Skin of body (tissue), 1 donor: ENCODE measurements at regions not wholly inside any gene's neighbourhood (a gene's known extent, or its start where the extent isn't known, plus 50 kb on each side); places are given as distances from the start of the nearest gene placed in this dataset.
"Not testable (repeated sequence)": the region's sequence is repeated elsewhere in the genome, so short reads cannot be mapped to it uniquely, and the experiment has no call there.

Experiments
- DNase-seq: peaks from one replicate; lab custom pipeline; 2025; lab: John Stamatoyannopoulos, UW

GRCh38 chr2:204140246-204140645 is 203.7 kb downstream of the ICOS start:
- no peak for DNase-seq

GRCh38 chr2:204143216-204144014 is 206.9 kb downstream of the ICOS start:
- DNase-seq, result no peak

- DNase-seq, result no peak
Measured at GRCh38 chr2:204144492-204144891, 207.9 kb downstream of the ICOS start.

GRCh38 chr2:204145263-204145751 is 208.7 kb downstream of the ICOS start:
- DNase-seq, result peak; percentile 52

GRCh38 chr2:204145791-204146190 is 209.2 kb downstream of the ICOS start:
- DNase-seq, result no peak

GRCh38 chr2:204147040-204147439 is 210.5 kb downstream of the ICOS start:
- DNase-seq, result not testable (repeated sequence)

GRCh38 chr2:204150721-204151120 is 214.2 kb downstream of the ICOS start:
- DNase-seq, result no peak

- no peak for DNase-seq
Measured at GRCh38 chr2:204152616-204153015, 216.1 kb downstream of the ICOS start.

GRCh38 chr2:204154863-204155262 is 218.3 kb downstream of the ICOS start:
- no peak for DNase-seq

- DNase-seq, result no peak
Measured at GRCh38 chr2:204156456-204156855, 219.9 kb downstream of the ICOS start.

- DNase-seq, result no peak
Measured at GRCh38 chr2:204157684-204158083, 221.1 kb downstream of the ICOS start.

GRCh38 chr2:204159526-204159925 is 223.0 kb downstream of the ICOS start:
- DNase-seq, result no peak

GRCh38 chr2:204160989-204161388 is 224.4 kb downstream of the ICOS start:
- DNase-seq, result no peak

GRCh38 chr2:204161886-204162285 is 225.3 kb downstream of the ICOS start:
- DNase-seq, result no peak

- no peak for DNase-seq
Measured at GRCh38 chr2:204166961-204167360, 230.4 kb downstream of the ICOS start.

- DNase-seq, result not testable (repeated sequence)
Measured at GRCh38 chr2:204167670-204168069, 231.1 kb downstream of the ICOS start.

GRCh38 chr2:204170411-204170810 is 233.8 kb downstream of the ICOS start:
- no peak for DNase-seq

GRCh38 chr2:204171432-204172144 is 235.0 kb downstream of the ICOS start:
- no peak for DNase-seq

- no peak for DNase-seq
Measured at GRCh38 chr2:204172145-204172600, 235.6 kb downstream of the ICOS start.

GRCh38 chr2:204174034-204174433 is 237.5 kb downstream of the ICOS start:
- DNase-seq, result no peak

- no peak for DNase-seq
Measured at GRCh38 chr2:204175552-204176271, 239.1 kb downstream of the ICOS start.

GRCh38 chr2:204176306-204176705 is 239.7 kb downstream of the ICOS start:
- DNase-seq, result no peak
